H1 (cell line): ENCODE measurements at regions not wholly inside any gene's neighbourhood (a gene's known extent, or its start where the extent isn't known, plus 50 kb on each side); places are given as distances from the start of the nearest gene placed in this dataset.
A peak's percentile ranks its signal among the peaks of the same experiment; 100 is the strongest.

Source experiments
- CTCF ChIA-PET: fragments of 300-600 bp; sonication (Branson Sonifier 250); formaldehyde crosslinking; loops from one replicate; lab custom pipeline; 2021; ENCODE audit not compliant: partially characterized antibody; lab: Charles Lee
- POLR2A ChIA-PET: fragments of 300-600 bp; sonication (Branson Sonifier 250); formaldehyde crosslinking; loops from one replicate; lab custom pipeline; 2021; ENCODE audit warnings: inconsistent platforms; ENCODE audit not compliant: partially characterized antibody; lab: Charles Lee
- DNase-seq, 2 experiments: peaks; one replicate each; pipeline versions ENCODE4 v3.0.0 to v3.0.0-alpha.2; 2010 to 2022; ENCODE audit warnings: low spot score in 2 of 2, low read depth in 1 of 2, mixed read lengths in 1 of 2
- FAIRE-seq: peaks from 2 replicates; lab custom pipeline; 2011; peaks lifted over from hg19 to GRCh38; lab: Jason Lieb, UNC
- H2AFZ ChIP-seq: 2 replicates; pipeline ENCODE4 v1.8.1; 2012; ENCODE audit warnings: low read length, inconsistent platforms
- H2AK5ac ChIP-seq: 2 replicates; pipeline ENCODE4 v1.6.1; 2013; ENCODE audit warnings: low read depth, low read length
- H2BK120ac ChIP-seq: replicated peaks from 2 replicates; pipeline ENCODE3; 2013; ENCODE audit warnings: low read depth, low read length, inconsistent platforms
- H2BK12ac ChIP-seq: 2 replicates; pipeline ENCODE4 v1.6.1; 2013; ENCODE audit warnings: low read depth, low read length
- H2BK15ac ChIP-seq: 2 replicates; pipeline ENCODE4 v1.6.1; 2013; ENCODE audit warnings: low read length
- H2BK20ac ChIP-seq: 2 replicates; pipeline ENCODE4 v1.6.1; 2013; ENCODE audit warnings: low read length
- H2BK5ac ChIP-seq: 2 replicates; pipeline ENCODE4 v1.6.1; 2013; ENCODE audit warnings: low read depth, low read length
- H3K14ac ChIP-seq: 2 replicates; pipeline ENCODE4 v1.6.1; 2013; ENCODE audit warnings: inconsistent platforms; ENCODE audit not compliant: insufficient read length
- H3K18ac ChIP-seq: 2 replicates; pipeline ENCODE4 v1.6.1; 2013; ENCODE audit warnings: low read length; ENCODE audit errors: extremely low read depth
- H3K23ac ChIP-seq: 2 replicates; pipeline ENCODE4 v1.6.1; 2013; ENCODE audit warnings: inconsistent platforms; ENCODE audit not compliant: insufficient read length
- H3K23me2 ChIP-seq: 2 replicates; pipeline ENCODE4 v1.6.1; 2013; ENCODE audit warnings: low read depth, low read length
- H3K27ac ChIP-seq: 2 replicates; pipeline ENCODE4 v1.6.1; 2011; ENCODE audit warnings: low read depth, low read length, inconsistent platforms
- H3K27me3 ChIP-seq, 4 experiments: replicated peaks in 1 of 4; 1 replicate in 1 of 4; 2 replicates in 3 of 4; pipeline versions ENCODE4 v1.6.1 to v1.8.1; 2011 to 2013; ENCODE audit warnings: low read length in 3 of 4, mild to moderate bottlenecking in 3 of 4, inconsistent platforms in 2 of 4, mixed read lengths in 2 of 4, moderate library complexity in 1 of 4; ENCODE audit not compliant: control insufficient read depth in 3 of 4, insufficient read depth in 3 of 4; ENCODE audit errors: extremely low read depth in 1 of 4
- H3K36me3 ChIP-seq, 4 experiments: 2 replicates each; pipeline versions ENCODE4 v1.6.1 to v1.8.1; 2011 to 2013; ENCODE audit warnings: mild to moderate bottlenecking in 4 of 4, low read length in 3 of 4, moderate library complexity in 2 of 4, control low read depth in 1 of 4, inconsistent platforms in 1 of 4; ENCODE audit not compliant: insufficient read depth in 4 of 4, control insufficient read depth in 2 of 4
- H3K4ac ChIP-seq: replicated peaks from 2 replicates; pipeline ENCODE3; 2013; ENCODE audit warnings: low read length, low read depth, mixed read lengths, inconsistent platforms; ENCODE audit not compliant: insufficient read length
- H3K4me1 ChIP-seq, 4 experiments: replicated peaks in 1 of 4; 1 replicate in 1 of 4; 2 replicates in 3 of 4; pipeline versions ENCODE4 v1.6.1 to v1.8.1; 2011 to 2013; ENCODE audit warnings: low read length in 3 of 4, inconsistent platforms in 2 of 4, mixed read lengths in 1 of 4; ENCODE audit not compliant: insufficient read depth in 4 of 4, control insufficient read depth in 3 of 4
- H3K4me2 ChIP-seq, 2 experiments: 2 replicates each; pipeline versions ENCODE4 v1.6.1 to v1.8.1; 2011 to 2013; ENCODE audit warnings: low read depth in 2 of 2, low read length in 2 of 2, control low read depth in 1 of 2, inconsistent platforms in 1 of 2, mild to moderate bottlenecking in 1 of 2; ENCODE audit not compliant: insufficient read depth in 1 of 2
- H3K4me3 ChIP-seq, 4 experiments: fragments of 200-600, 300-600 bp in 1 of 4; sonication (generic), shearing (Covaris generic), sonication (Bioruptor Twin) in 1 of 4; 2 replicates each; pipeline versions ENCODE4 v1.5.1 to v1.8.1; 2011 to 2016; ENCODE audit warnings: low read length in 4 of 4, low read depth in 3 of 4, control low read depth in 2 of 4, inconsistent platforms in 2 of 4, mild to moderate bottlenecking in 2 of 4, mixed read lengths in 1 of 4, moderate library complexity in 1 of 4; ENCODE audit not compliant: insufficient read depth in 2 of 4; ENCODE audit errors: extremely low read depth in 1 of 4
- H3K56ac ChIP-seq: replicated peaks from 2 replicates; pipeline ENCODE3; 2013; ENCODE audit warnings: low read depth, mild to moderate bottlenecking, mixed read lengths, low read length, inconsistent platforms; ENCODE audit not compliant: insufficient read length
- H3K79me1 ChIP-seq: 2 replicates; pipeline ENCODE4 v1.6.1; 2013; ENCODE audit warnings: low read depth, low read length, control low read depth
- H3K79me2 ChIP-seq, 2 experiments: 2 replicates each; pipeline versions ENCODE4 v1.6.1 to v1.8.1; 2012 to 2013; ENCODE audit warnings: low read length in 2 of 2, mild to moderate bottlenecking in 2 of 2, inconsistent platforms in 1 of 2; ENCODE audit not compliant: insufficient read depth in 2 of 2, control insufficient read depth in 1 of 2
- H3K9ac ChIP-seq, 4 experiments: replicated peaks in 1 of 4; 1 replicate in 1 of 4; 2 replicates in 3 of 4; pipeline versions ENCODE4 v1.6.1 to v1.8.1; 2011 to 2013; ENCODE audit warnings: low read depth in 3 of 4, low read length in 3 of 4, control low read depth in 2 of 4, mild to moderate bottlenecking in 2 of 4, moderate library complexity in 2 of 4, inconsistent platforms in 1 of 4; ENCODE audit errors: extremely low read depth in 1 of 4
- H3K9me3 ChIP-seq, 2 experiments: 2 replicates each; pipeline versions ENCODE4 v1.6.1 to v1.8.1; 2012 to 2013; ENCODE audit warnings: mild to moderate bottlenecking in 2 of 2, moderate library complexity in 2 of 2, control low read depth in 1 of 2, inconsistent platforms in 1 of 2, low read depth in 1 of 2, low read length in 1 of 2, mixed read lengths in 1 of 2; ENCODE audit not compliant: insufficient read depth in 2 of 2
- H4K20me1 ChIP-seq, 2 experiments: replicated peaks in 1 of 2; 2 replicates each; pipeline versions ENCODE3 to v1.8.1; 2011 to 2013; ENCODE audit warnings: inconsistent platforms in 2 of 2, low read length in 2 of 2, mild to moderate bottlenecking in 1 of 2; ENCODE audit not compliant: insufficient read depth in 2 of 2, control insufficient read depth in 1 of 2
- H4K5ac ChIP-seq: 2 replicates; pipeline ENCODE4 v1.6.1; 2013; ENCODE audit warnings: low read length, low read depth, mixed read lengths, inconsistent platforms; ENCODE audit not compliant: insufficient read length
- H4K8ac ChIP-seq: 2 replicates; pipeline ENCODE4 v1.8.0; 2013; ENCODE audit warnings: mild to moderate bottlenecking, moderate library complexity, low read length, inconsistent platforms; ENCODE audit not compliant: insufficient read depth; ENCODE audit errors: extremely low read depth
- H4K91ac ChIP-seq: replicated peaks from 2 replicates; pipeline ENCODE3; 2013; ENCODE audit warnings: low read length, mixed read lengths, inconsistent platforms; ENCODE audit not compliant: insufficient read length
- CREB1 ChIP-seq: IDR thresholded peaks from 2 replicates; pipeline ENCODE4 v1.6.1; 2012; ENCODE audit warnings: inconsistent platforms
- EP300 ChIP-seq, 2 experiments: IDR thresholded peaks; 1 replicate in 1 of 2; 2 replicates in 1 of 2; pipeline ENCODE4 v1.6.1; 2011 to 2012; ENCODE audit warnings: low read depth in 2 of 2, low read length in 2 of 2, mild to moderate bottlenecking in 2 of 2, borderline replicate concordance in 1 of 2, inconsistent platforms in 1 of 2, moderate library complexity in 1 of 2
- RXRA ChIP-seq: IDR thresholded peaks from 2 replicates; pipeline ENCODE4 v1.6.1; 2011; ENCODE audit warnings: low read depth, mild to moderate bottlenecking, low read length, moderate library complexity; ENCODE audit not compliant: insufficient read depth
- USF2 ChIP-seq: IDR thresholded peaks from 2 replicates; pipeline ENCODE4 v1.6.1; 2011; ENCODE audit warnings: low read length, improper control_type of control experiment
- WGBS, 2 experiments: shearing (Covaris generic) in 1 of 2; methylation state at CpG; one replicate each; pipeline versions ENCODE4 v1.1.6 to v1.1.7; 2013 to 2015; ENCODE audit warnings: low lambda C conversion rate in 2 of 2, mixed read lengths in 2 of 2, inconsistent platforms in 1 of 2, low coverage in 1 of 2, missing lambda C conversion rate in 1 of 2; ENCODE audit not compliant: insufficient replicate concordance in 2 of 2, insufficient coverage in 1 of 2, insufficient read length in 1 of 2; ENCODE audit errors: extremely low coverage in 1 of 2, missing lambda C conversion rate in 1 of 2; 5-methylcytosine and 5-hydroxymethylcytosine counted together

GRCh38 chr6:113586413-113587077 is 270.6 kb upstream of the MARCKS start:
- peak overlapping the region; percentile 92 for H2AFZ ChIP-seq

More at GRCh38 chr6:113586413-113587077, 270.6 kb upstream of the MARCKS start:
- Histone ChIP-seq H3K4me1 (peaks cover 3 to 18% (median 9%) of the 10 kb centered on the region in 4 experiments; a peak in 5 of 7 replicates), H4K5ac (peak overlapping the region; percentile 89), H2BK20ac (0 out of 2 replicates have a peak overlapping the region, but pooled peaks have one; percentile 89), H2AK5ac (peak overlapping the region; percentile 20; the same call in 1 of the 2 replicates), H3K14ac (no peak overlapping the region), H3K4me3 (peak overlapping the region in 2 of 4 experiments; percentile 9 to 48; a peak in 3 of 8 replicates), H2BK15ac (no peak overlapping the region), H3K18ac (peak overlapping the region; percentile 65), H4K20me1 (no peaks in the 10 kb centered on the region), H3K36me3 (no peaks in the 10 kb centered on the region), H2BK5ac (peak overlapping the region; percentile 84; the same call in 1 of the 2 replicates), H4K8ac (no peak overlapping the region), H3K4ac (no peak overlapping the region), H3K27me3 (no peaks in the 10 kb centered on the region), H2BK120ac (peak overlapping the region; percentile 30), H3K4me2 (peak overlapping the region; percentile 62 to 77), H3K23me2 (no peaks in the 10 kb centered on the region; the same call in 1 of the 2 replicates), H3K79me2 (no peaks in the 10 kb centered on the region), H3K27ac (peak overlapping the region; percentile 93), H4K91ac (peak overlapping the region; percentile 96), H3K9me3 (no peaks in the 10 kb centered on the region), H3K23ac (no peak overlapping the region)
- 54% methylated on average over 2 of the region's 2 CpGs; no CpG with 5 or more reads in 1 of the 2 experiments for whole genome bisulfite sequencing, 2 experiments
- CTCF ChIA-PET, result interaction anchor here (0.8 kb wide), 1 partner anchor 24 kb away, joined by 3 read pairs; no protein-coding TSS in a partner anchor
- no peak for FAIRE-seq
- no peak for TF ChIP-seq RXRA
- no peak for TF ChIP-seq EP300 (IDR thresholded peaks at IDR 0.05; ENCODE audit: borderline replicate concordance in 1 of 2, low read depth in 2 of 2, low read length in 2 of 2)
- TF ChIP-seq USF2, result no peak
- no peak for TF ChIP-seq CREB1
- TF ChIP-seq, all 59 proteins: peak for 0
- no peak for DNase-seq
- peak overlapping the region; percentile 95 for H2BK12ac ChIP-seq
- no peaks in the 10 kb centered on the region for H3K79me1 ChIP-seq
- POLR2A ChIA-PET, result interaction anchor here (0.6 to 3.3 kb wide), 6 partner anchors 9 to 1801 kb away, joined by 3 to 9 read pairs (median 4); no protein-coding TSS in a partner anchor
- H3K56ac ChIP-seq, result no peak overlapping the region
- H3K9ac ChIP-seq, result peak overlapping the region in 1 of 4 experiments; percentile 48; a peak in 3 of 7 replicates
